Left ventricle myocardium inferior (tissue), 1 donor: ENCODE measurements at regions not wholly inside any gene's neighbourhood (a gene's known extent, or its start where the extent isn't known, plus 50 kb on each side); places are given as distances from the start of the nearest gene placed in this dataset.

Source experiments
- DNase-seq: peaks from one replicate; pipeline ENCODE4 v3.0.0-alpha.2; 2020
- H3K27ac ChIP-seq: fragments of 200-600 bp; replicated peaks from 2 replicates; pipeline ENCODE4 v1.8.0; 2021
- H3K27me3 ChIP-seq: fragments of 200-600 bp; 2 replicates; pipeline ENCODE4 v1.8.0; 2021; ENCODE audit warnings: low read depth
- H3K36me3 ChIP-seq: fragments of 200-600 bp; 2 replicates; pipeline ENCODE4 v1.8.0; 2021
- H3K4me1 ChIP-seq: fragments of 200-600 bp; 2 replicates; pipeline ENCODE4 v1.8.0; 2021
- H3K4me3 ChIP-seq: fragments of 200-600 bp; 2 replicates; pipeline ENCODE4 v1.8.0; 2021; ENCODE audit warnings: mild to moderate bottlenecking, moderate library complexity
- H3K9me3 ChIP-seq: fragments of 200-600 bp; replicated peaks from 2 replicates; pipeline ENCODE4 v1.8.0; 2021
- CTCF ChIP-seq: fragments of 200-600 bp; IDR thresholded peaks from 2 replicates; pipeline ENCODE4 v1.8.0; 2021; ENCODE audit warnings: antibody characterized with exemption, mild to moderate bottlenecking, borderline replicate concordance
- intact Hi-C: fragments of 100-400 bp; cut with micrococcal nuclease; formaldehyde crosslinking; loops from one replicate; pipeline ENCODE4 v1.11.0; 2022
- donor health status: DM: no; HTN: yes; CAD: no; lungs with severe emphysema.

DNA sequence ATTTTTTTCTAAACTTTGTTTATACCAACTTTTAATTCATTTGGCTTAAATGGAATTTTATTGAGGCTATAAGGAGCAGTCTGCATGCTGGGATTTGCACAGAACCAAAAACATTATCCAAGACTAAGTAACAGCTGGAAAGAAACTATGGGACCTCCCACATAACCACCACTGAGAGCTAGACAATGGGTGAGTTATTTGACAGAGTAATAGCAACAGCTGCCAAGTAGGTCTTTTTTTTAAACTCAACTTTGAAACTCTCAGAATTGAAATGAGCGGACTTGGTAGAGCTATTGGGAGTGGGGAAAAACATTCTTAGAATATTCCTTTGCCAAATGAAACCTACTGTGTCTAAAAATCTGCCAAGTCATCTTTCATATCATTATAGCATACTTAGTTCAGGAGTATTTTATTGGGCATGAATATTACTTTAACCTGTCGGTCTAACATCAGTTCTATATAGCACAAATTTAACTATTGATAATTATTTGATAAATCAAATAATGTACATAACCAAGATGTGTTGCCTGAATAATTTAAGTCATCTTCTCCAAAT lies 1428.0 kb downstream of the PCDH7 start:
- Histone ChIP-seq H3K4me3 (no peak overlapping the region), H3K27ac (no peak overlapping the region), H3K4me1 (no peaks in the 10 kb centered on the region), H3K36me3 (no peaks in the 10 kb centered on the region), H3K9me3 (peaks cover 11% of the 10 kb centered on the region), H3K27me3 (no peaks in the 10 kb centered on the region)
- intact Hi-C loops: no loop called here
- TF ChIP-seq CTCF: no peak
- DNase-seq: no peak

DNA sequence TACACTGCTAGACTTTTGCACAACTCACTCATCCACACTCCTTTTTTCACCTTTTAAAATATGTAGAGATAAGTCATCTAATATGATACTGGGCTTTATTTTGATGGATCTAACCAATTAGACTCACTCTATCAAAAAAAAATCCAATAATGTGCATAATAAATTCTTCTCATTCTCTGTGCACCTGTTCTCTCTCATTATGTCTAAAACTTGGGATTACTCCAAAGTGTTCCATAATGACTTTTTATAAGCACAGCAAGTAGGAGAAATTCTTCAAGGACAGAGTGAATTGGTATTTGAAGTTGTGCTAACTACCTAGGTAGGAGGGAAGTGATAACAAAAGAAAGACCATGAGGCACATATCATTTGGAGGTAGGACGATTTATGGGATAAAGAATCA lies 1438.8 kb downstream of the PCDH7 start:
- Histone ChIP-seq H3K27ac (no peak overlapping the region), H3K27me3 (no peaks in the 10 kb centered on the region), H3K36me3 (no peaks in the 10 kb centered on the region), H3K9me3 (no peaks in the 10 kb centered on the region), H3K4me1 (no peaks in the 10 kb centered on the region), H3K4me3 (no peak overlapping the region)
- TF ChIP-seq CTCF: no peak
- DNase-seq: no peak
- intact Hi-C loops: no loop called here

DNA sequence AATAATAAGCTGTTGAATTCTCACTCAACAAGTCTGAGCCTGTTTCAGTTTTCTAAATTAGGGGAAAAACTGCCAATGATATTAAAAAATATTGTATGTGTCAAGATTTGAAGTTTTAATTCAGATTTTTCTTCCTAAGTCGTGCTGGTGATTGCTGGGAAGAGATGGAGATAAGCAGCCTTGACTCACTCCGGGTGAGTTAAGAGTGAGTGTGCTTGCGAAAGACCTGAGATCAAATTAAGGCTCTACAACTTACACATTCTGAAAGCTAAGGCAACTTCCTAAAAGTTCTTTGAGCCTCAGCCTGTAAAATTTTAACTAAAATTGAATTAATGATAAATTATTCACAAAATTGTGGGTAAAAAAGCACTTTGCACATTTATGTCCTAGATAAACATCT lies 1441.2 kb downstream of the PCDH7 start:
- no peaks in the 10 kb centered on the region for H3K36me3 ChIP-seq
- TF ChIP-seq CTCF: no peak
- no peak overlapping the region for H3K4me3 ChIP-seq
- no peaks in the 10 kb centered on the region for H3K27me3 ChIP-seq
- no peak for DNase-seq
- H3K27ac ChIP-seq: no peak overlapping the region
- intact Hi-C loops: no loop called here
- H3K9me3 ChIP-seq: no peaks in the 10 kb centered on the region
- no peaks in the 10 kb centered on the region for H3K4me1 ChIP-seq

GRCh38 chr4:32163125-32163524 lies 1443.0 kb downstream of the PCDH7 start:
- Histone ChIP-seq H3K36me3 (no peaks in the 10 kb centered on the region), H3K4me1 (no peaks in the 10 kb centered on the region), H3K27ac (no peak overlapping the region), H3K27me3 (no peaks in the 10 kb centered on the region), H3K4me3 (no peak overlapping the region), H3K9me3 (no peaks in the 10 kb centered on the region)
- no peak for DNase-seq
- intact Hi-C loops: no loop called here
- no peak for TF ChIP-seq CTCF

GRCh38 chr4:32169841-32170240 lies 1449.7 kb downstream of the PCDH7 start:
- DNase-seq: no peak
- Histone ChIP-seq H3K4me1 (no peaks in the 10 kb centered on the region), H3K27me3 (no peaks in the 10 kb centered on the region), H3K9me3 (no peaks in the 10 kb centered on the region), H3K36me3 (no peaks in the 10 kb centered on the region), H3K4me3 (no peak overlapping the region), H3K27ac (no peak overlapping the region)
- intact Hi-C loops: no loop called here
- TF ChIP-seq CTCF: no peak

- no peaks in the 10 kb centered on the region for H3K9me3 ChIP-seq
- intact Hi-C loops: no loop called here
- no peaks in the 10 kb centered on the region for H3K27me3 ChIP-seq
- no peak overlapping the region for H3K4me3 ChIP-seq
- H3K4me1 ChIP-seq: no peaks in the 10 kb centered on the region
- H3K27ac ChIP-seq: no peak overlapping the region
- no peak for DNase-seq
- no peaks in the 10 kb centered on the region for H3K36me3 ChIP-seq
- TF ChIP-seq CTCF: no peak
These were observed 1451.9 kb downstream of the PCDH7 start for GRCh38 chr4:32172086-32172485.
